GM21786 (cell line): ENCODE measurements at regions not wholly inside any gene's neighbourhood (a gene's known extent, or its start where the extent isn't known, plus 50 kb on each side); places are given as distances from the start of the nearest gene placed in this dataset.

Source experiments
- ATAC-seq: cut with Tn5 transposase; IDR thresholded peaks from one replicate; pipeline ENCODE4 v1.9.1; 2021; ENCODE audit not compliant: unreplicated experiment

DNA sequence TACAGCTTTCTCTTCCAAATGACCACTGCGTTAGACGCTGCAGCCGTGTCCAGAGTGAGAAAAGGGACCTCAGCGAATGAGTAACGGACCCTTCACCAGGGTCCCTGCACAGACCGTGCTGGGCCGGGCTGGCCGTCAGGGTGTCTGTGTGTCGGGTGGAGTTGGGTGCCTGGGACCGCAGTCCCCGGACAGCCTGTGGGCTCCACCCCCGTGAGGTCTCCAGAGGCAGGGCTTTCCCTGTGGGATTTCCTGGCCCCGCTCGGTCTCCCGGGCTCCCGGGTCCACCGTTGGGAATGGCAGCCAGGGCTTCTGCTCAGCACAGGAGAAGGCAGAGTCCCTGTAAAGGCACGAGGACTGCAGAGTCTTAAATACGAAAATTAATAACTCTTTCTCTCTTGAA is 509.7 kb downstream of the TCERG1L start:
- ATAC-seq: no peak

DNA sequence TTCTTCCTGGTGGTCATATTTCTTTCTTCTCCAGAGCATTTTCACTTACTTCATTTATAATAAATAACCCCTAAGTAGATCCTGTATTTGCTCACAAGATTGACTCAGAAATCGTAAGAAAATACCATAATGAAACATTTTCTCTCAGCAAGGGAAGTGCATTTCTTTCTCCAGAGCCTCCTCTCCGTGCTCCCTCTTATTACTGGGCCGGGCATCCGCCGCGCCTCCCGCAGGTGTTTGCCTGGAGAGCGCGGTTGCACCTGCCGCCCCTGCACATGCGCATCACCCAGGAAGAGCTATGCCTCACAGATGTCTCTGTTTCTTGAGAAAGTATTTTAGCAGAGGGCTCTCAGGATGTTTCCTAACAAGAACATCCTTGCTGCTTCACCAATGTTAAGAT is 509.2 kb downstream of the TCERG1L start:
- ATAC-seq: no peak

DNA sequence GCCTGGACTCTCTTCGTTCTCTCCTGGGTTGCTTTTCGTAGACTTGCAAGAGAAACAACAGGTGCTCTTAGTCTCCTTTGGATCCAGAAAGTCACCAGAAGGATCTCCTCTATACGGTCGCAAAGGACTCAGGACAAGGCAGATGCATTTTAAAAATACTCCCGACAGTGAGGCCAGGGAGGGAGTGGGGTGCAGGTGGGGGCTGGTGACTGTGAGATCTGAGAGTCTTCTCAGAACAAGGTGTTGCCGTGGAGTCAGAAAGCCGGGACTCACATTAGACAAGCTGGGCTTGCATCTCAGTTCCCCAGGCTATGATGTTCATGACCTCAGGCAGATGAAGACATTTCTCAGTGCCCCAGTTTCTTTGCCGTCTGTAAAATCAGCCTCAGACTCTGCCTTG is 507.2 kb downstream of the TCERG1L start:
- no peak for ATAC-seq

DNA sequence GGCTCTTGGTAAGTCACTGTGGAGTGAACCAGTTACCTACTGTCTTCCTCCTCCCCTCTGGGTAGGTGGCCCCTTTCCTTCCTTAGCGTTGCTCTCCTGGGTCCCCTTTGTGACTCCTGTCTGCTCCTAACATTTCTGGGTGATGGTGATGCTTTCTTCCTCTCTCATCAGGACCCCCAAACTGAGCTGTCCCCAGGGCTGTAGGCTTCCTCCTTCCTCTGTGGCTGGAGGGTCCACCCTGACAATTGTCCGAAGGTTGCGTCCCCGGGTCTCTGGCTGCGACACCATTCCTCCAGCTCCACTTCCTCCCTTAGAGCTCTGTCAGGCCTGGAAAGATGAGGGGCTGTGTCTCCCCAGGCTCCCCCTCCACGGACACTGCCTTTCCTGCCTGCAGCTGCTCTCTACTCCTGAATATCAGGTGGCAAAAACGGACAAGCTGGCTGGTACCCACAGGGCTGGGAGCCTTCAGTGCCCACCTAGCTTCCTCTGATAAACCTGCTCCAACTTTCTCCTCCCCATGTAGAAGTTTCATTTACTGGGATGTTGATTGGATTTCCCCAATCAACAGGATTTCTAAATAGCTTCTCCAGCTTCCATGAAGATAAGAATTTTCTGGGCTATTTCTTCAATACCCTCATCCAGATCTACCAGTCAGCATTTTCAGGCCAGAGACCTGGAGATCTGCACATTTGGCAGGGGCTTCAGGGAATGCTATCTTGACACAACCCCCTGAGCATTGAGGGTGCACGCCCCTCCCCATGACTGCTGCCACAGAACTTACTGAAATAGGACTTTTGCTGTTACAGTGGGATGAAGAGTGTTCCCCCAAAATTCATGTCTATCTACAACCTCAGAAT is 506.5 kb downstream of the TCERG1L start:
- ATAC-seq: no peak

DNA sequence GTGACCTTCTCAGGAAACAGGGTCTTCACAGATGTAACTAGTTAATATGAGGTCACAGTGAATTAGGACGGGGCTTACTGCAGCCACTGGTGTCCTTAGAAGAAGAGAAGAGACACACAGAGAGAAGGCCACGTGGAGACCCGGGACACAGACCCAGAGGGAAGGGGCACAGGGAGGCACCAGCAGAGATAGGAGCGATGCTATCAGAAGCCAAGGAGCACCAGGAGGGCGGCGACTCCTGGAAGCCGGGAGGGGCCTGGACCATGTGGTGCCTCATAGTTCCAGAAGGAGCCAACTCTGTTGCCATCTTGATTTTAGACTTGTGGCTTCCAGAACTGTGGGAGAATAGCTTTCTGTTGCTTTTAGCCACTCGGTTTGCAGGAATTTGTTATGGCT is 505.9 kb downstream of the TCERG1L start:
- no peak for ATAC-seq

DNA sequence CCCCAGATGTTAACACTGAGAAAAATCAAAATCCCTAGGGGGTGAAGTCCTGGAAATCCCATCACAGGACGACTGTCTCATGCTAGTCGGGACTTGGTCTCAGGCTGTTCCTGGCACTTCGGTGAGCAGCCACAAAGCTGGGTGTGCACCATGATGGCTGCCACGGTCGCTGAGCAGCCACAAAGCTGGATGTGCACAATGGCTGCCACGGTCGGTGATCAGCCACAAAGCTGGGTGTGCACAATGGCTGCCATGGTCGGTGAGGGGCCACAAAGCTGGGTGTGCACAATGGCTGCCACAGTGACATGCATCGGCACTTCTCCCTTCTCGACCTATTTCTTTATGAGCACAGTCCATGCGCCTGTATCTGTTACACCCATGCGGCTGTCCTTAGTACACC is 505.1 kb downstream of the TCERG1L start:
- no peak for ATAC-seq

DNA sequence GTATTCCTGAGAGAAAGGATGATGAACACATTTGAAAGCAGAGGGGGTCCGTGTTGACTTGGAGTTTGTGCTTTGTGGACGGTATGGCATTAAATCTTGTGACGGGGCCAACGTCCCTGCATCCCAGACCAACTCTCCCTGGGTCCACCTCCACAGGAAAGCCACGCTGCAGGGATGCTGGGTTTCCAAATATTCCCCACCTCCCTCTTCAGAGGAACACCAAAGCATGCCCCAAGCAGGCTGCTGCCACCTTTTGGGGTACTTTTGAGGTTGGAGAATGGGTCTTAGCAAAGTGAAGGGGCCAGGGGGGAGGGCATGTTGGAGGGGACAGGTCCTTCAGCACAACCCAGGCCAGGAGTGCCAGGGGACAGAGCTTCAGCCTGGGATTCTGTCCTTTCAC is 504.4 kb downstream of the TCERG1L start:
- no peak for ATAC-seq

DNA sequence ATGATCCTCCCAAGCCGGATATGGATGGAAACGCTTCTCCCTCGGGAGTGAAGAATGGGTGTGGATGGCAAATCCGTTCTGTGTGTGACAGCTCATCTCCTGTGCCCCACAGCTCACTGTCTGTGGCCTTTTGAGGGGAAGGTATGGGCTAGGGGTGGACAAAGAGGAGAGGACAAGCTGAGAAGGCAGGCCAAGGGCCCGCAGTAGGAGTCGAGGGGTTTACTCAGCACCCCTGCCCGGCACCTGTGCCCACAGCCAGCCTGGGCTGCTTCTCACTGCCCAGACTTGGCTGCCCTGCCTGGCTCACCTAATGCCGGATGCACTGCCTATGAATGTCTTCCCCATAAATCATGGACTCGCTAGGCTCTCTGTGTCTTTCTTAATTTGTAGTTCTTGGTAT is 503.8 kb downstream of the TCERG1L start:
- no peak for ATAC-seq

DNA sequence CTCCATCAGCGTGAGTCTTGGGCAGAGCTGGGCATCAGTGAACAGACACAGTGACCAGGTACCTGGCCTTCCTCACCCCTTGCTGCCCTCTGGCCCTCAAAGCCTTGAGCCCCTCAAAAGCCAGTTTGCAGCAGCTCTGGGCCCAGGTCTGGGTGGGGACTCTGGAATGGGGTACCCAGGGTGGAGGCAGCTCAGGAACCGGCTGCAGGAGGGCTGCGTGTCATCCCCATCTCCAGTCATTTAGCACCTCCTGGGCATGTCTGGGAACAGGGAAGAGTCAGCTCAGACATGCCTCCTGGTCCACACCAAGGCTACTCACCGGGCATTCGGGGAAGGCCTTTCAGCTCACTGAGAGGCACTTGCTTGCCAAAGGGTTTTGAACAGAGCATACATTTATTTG is 503.3 kb downstream of the TCERG1L start:
- no peak for ATAC-seq

DNA sequence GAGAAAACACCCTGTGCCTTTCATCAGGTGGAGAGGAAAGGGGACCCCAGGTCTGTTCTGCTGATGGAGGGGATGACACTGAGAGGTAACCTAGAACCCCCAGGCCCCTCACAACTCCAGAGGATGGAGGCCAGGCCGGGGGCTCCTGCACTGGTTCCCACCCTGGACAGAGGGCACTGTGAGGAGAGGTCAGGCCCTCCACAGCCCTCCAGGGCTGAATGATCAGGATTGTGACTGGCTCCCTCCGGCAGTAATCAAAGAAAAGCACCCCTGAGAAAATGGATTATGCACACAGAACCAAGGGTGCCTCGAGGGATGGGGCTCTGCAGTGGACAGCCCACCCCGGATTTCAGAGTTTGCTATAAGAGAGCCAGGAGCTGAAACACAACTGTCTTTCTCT is 502.8 kb downstream of the TCERG1L start:
- ATAC-seq: no peak

DNA sequence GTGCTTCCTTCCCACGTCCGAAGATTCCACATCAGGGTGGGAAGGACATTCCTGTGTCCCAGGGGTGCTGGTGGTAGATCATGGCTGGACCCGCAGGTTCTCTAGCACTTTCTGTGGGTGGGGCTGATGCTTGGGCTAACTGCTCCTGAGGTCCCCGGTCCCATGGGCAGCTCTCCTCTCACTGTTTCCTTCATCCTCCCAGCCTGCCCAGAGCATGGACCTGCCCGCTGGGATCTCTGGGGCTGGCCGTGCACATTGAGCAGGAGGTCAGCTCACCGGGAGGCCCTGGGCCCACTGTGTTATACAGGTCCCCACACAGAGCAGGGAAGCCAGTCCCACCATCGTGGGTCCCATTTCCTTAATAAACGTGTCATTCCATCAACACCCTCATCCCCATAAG is 502.3 kb downstream of the TCERG1L start:
- ATAC-seq: no peak

DNA sequence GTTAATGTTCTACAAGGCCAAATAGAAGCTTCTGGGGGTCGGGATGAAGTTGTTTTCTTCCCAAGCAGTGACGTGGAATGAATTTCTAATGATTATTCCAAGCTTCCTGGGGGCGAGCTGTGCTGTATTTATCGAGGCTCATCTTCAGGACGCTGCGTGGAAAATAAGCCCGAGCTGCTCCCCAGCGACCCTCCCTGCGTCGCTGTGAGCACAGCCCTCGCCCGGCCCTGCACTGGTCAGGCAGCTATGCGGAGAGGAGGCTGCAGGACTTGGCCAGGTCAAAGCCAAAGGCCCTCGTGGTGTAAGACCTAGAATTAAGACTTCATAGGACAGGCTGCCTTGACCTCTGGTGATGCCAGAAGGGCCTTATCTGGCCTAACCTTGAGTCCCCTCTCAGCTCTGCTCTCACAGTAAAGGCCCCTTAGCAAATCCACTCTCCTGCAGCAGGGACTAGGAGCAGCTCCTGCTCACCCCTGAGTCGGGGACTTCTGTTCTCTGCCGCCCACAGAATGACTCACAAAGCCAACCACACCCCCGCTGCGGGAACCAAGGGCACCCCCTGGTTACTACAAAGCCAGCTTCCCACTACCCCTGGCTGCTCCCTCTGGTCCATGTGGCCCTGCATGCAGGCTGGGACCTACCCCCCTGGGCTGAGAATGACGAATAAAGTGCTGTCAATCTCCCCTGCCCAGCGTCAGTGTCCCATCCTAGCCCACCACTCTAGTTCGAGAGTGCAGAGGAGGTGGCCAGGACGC is 501.6 kb downstream of the TCERG1L start:
- ATAC-seq: no peak

DNA sequence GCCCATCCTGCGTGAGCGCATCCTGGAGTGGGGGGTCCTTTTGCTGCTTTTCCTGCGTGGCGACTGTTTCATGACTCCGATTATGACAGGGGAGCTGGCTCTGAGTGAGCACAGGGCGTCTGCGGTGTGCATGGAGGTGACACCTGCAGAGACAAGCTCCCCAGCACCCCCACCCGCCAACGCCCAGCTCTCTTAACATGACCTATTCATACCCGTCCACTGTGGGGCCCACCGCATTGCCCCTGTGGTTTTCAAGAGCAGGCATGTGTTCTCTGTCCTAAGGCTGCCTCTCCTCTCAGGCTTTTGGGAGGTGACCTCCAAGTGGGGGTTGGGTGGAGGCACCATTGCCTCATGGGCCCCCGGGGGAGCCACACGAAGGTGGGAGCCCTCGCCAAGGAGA is 500.7 kb downstream of the TCERG1L start:
- no peak for ATAC-seq

DNA sequence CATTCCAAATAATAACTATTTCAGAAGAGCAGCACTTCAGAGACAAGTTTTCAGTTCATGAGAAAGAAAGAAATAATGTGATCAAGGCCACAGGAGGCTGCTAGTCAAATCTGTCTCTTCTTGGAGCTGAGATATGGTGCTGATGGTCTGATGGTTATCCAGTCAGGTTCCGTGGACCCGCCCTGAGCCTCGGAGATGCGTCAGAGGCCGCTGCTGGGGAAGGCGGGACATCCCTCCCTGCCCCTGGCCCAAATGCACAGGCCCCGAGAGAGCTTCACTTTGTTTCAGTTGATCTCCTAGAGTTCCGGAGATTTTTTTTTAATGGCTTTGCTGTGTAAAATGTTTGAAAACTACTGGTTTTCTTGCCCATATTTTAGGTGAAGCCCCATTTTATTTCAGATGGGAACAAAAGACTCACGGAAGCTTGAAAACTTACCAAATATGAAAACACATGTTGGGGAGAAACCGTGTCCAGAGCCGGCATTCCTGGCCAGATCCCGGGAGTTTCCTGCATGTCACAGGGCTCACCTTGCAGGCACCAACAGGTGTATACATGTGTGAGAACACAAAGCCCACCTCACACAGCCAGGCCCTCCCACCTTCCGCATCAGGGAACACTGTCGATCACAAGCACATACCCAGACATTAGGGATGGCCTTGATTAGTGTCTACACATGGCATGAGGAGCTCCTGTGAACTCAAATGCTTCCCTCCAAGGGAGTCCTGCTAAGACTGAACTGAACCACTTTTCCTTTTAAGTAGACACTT is 499.0 kb downstream of the TCERG1L start:
- no peak for ATAC-seq

DNA sequence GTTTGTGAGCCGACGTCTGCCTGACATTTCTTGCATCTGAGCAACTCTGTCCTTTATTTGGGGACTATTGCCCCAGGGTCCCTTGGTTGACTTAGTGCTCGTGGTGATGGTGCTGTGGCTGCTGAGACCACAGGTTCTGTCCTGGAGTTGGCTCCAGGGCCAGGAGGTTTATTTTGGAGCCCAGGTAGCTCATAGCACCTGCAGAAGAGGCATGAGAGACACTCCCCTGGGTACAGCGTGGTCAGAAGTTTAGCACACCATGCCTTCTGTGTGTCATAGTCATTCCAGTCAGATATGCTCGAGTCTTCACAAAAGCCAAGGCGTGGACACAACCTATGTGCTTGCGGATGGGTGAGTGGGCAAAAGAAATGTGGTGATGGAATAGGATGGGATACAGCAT is 496.9 kb downstream of the TCERG1L start:
- ATAC-seq: no peak

DNA sequence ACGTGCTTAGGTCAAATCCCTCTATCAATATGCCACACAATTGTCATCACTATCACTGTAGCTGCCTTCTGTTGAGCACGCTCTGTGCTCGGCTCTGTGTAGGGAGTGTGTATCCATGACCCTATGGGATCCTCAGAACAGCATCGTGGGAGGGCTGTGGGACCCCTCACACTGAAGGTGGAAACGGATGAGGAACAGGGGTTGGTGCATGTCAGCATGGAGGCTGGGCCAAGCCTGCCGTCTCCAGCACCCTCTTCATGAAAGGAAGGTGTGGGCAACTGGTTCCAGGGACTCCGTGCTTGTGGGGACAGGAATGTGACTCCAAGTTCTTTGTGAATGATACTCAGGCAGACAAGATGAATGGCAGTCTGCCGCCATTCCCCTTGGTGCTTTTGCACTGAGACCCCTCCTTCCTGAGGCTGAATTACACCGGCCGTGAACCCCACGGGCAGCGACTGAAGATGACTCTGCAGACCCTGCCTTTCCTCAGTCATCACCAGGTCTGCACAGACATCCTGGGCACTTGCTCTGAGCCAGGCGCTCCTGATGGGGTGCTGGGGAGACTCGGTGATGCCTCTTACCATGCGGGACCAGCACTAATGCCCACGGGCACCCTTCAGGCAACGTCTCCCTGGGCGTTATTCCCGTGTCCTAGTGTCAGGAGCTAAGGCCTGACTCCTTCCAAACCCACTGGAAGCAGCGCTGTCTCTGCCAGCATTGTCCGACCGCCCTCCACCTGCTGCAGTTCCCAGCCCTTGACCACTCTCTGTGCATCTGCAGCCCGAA is 495.2 kb downstream of the TCERG1L start:
- ATAC-seq: no peak

DNA sequence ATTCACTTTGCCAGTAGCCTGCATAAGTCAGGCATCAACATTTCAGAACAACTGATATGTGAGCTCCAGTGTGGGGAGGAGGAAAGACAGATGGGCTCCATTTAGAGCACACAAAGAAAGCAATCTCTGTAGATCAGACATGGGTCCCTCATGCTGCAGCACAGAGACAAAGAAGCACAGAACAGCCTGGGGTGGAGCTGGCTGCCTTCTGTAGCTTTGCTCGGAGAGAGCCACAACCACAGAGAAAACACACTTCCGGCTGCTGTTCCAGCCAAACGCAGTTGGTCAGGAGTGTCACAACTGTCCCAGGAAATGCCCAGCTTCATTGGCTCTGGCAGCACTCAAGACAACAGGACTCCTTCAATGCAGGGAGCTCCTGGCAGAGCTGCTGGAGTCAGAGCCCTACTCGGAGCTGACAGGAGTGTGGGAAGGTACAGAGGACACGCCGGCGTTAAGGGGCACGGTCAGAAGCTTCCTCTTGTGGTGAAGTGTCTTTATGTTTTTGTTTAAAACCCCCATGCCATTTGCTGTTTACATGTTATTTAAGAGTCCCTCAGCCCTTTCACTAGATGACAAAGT is 494.4 kb downstream of the TCERG1L start:
- ATAC-seq: no peak

DNA sequence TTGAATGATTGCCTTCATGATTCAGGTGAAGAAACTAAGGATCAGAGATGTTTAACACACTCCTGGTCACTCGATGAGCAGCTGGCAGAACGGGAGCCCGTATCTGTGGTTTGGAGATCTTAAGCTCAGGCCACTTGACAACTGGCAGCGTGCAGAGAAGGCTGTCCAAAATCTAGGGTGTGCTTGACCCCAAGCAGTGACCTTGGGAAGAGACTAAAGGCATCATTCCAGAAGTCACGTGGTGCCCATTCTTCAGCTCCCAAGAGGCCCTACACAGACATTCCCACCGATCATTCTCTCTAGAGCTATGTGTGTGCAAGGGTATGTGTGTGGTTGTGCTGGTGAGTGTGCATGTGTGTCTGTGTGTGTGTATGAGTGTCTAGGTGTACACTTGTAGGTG is 493.8 kb downstream of the TCERG1L start:
- ATAC-seq: no peak

DNA sequence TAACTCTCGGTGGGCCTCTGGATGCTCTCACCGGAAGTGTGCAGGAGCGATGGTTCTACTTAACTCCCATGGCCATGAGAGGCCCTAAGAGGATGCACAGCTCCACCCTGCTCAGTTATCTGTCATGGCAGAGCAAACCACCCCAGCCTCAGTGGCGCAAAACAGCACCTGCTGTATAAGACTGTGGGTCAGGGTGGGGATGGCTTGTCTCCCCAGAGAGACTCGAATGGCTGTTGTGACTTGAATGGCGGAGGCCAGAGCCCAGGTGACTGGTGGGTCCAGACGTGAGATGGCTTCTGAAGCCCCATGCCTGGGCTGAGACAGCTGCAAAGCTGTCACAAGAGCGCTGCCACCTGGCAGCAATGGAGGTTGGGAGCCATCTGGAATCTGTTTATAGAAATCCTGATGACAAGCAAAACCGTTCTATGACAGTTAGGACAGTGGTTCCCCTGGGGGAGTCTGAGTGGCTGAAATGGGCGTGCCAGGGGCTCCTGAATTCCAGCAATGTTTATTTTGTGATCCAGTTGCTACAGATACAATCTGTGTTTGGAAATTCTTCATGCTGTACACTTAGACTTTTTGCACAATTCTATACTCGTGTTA is 490.5 kb downstream of the TCERG1L start:
- no peak for ATAC-seq
